MCF 10A (cell line): ENCODE measurements at regions not wholly inside any gene's neighbourhood (a gene's known extent, or its start where the extent isn't known, plus 50 kb on each side); places are given as distances from the start of the nearest gene placed in this dataset.

ENCODE experiments used
- BruUV-seq: library from RNA; stranded (reverse); fragments of 400-500 nt; replicated peaks from 2 replicates; lab custom pipeline; 2021; lab: Mats Ljungman, UMichigan
- CTCF ChIA-PET: fragments of 300-600 bp; sonication (Branson Sonifier 250); formaldehyde crosslinking; extraction: SDS; loops from one replicate; lab custom pipeline; 2021; ENCODE audit warnings: antibody characterized with exemption, inconsistent platforms; lab: Yijun Ruan, JAX
- POLR2A ChIA-PET: fragments of 300-600, 350-650 bp; sonication (Branson Sonifier 250); formaldehyde crosslinking; extraction: SDS; loops from one replicate; lab custom pipeline; 2020; ENCODE audit warnings: antibody characterized with exemption, inconsistent platforms; lab: Yijun Ruan, JAX
- DNase-seq: peaks from one replicate; pipeline ENCODE4 v3.0.0-alpha.2; 2018; ENCODE audit not compliant: unreplicated experiment
- H3K27ac Mint-ChIP-seq: one replicate; pipeline ENCODE4 v1.8.0; 2022; ENCODE audit warnings: mild to moderate bottlenecking, low read depth, mixed read lengths; ENCODE audit not compliant: unreplicated experiment
- H3K27me3 Mint-ChIP-seq: one replicate; pipeline ENCODE4 v1.8.0; 2022; ENCODE audit warnings: mixed read lengths; ENCODE audit not compliant: insufficient read depth, unreplicated experiment
- H3K36me3 Mint-ChIP-seq: one replicate; pipeline ENCODE4 v1.8.0; 2022; ENCODE audit warnings: mild to moderate bottlenecking, moderate library complexity, mixed read lengths; ENCODE audit not compliant: insufficient read depth, unreplicated experiment
- H3K4me1 Mint-ChIP-seq: one replicate; pipeline ENCODE4 v1.8.0; 2022; ENCODE audit warnings: mixed read lengths; ENCODE audit not compliant: insufficient read depth, unreplicated experiment
- H3K4me3 Mint-ChIP-seq: one replicate; pipeline ENCODE4 v1.8.0; 2022; ENCODE audit warnings: mild to moderate bottlenecking, moderate library complexity, mixed read lengths; ENCODE audit not compliant: unreplicated experiment
- H3K9me3 Mint-ChIP-seq: one replicate; pipeline ENCODE4 v1.8.0; 2022; ENCODE audit warnings: mixed read lengths; ENCODE audit not compliant: unreplicated experiment
- CTCF ChIP-seq: fragments of 200-600 bp; IDR thresholded peaks from one replicate; pipeline ENCODE4 v1.8.0; 2022; ENCODE audit warnings: antibody characterized with exemption, mild to moderate bottlenecking; ENCODE audit not compliant: unreplicated experiment
- intact Hi-C: fragments of 100-400 bp; cut with micrococcal nuclease; formaldehyde crosslinking; loops from 2 replicates; pipeline ENCODE4 v1.14.1; 2022

- Mint-ChIP-seq H3K27me3 (no peaks in the 10 kb centered on the region), H3K9me3 (no peaks in the 10 kb centered on the region), H3K27ac (peak overlapping the region; percentile 97), H3K4me1 (peaks cover 42% of the 10 kb centered on the region), H3K36me3 (no peaks in the 10 kb centered on the region), H3K4me3 (no peak overlapping the region)
- DNase-seq, result no peak
- POLR2A ChIA-PET, result interaction anchor here (0.7 kb wide), 1 partner anchor 156 kb away, joined by 3 read pairs; no protein-coding TSS in a partner anchor
- intact Hi-C loops, result no loop called here
- CTCF ChIA-PET, result no interaction called here
- no peak for TF ChIP-seq CTCF
- no TSS peak for BruUV-seq
These were observed 153.0 kb upstream of the BMP4 start for GRCh38 chr14:54109521-54110120.

DNA sequence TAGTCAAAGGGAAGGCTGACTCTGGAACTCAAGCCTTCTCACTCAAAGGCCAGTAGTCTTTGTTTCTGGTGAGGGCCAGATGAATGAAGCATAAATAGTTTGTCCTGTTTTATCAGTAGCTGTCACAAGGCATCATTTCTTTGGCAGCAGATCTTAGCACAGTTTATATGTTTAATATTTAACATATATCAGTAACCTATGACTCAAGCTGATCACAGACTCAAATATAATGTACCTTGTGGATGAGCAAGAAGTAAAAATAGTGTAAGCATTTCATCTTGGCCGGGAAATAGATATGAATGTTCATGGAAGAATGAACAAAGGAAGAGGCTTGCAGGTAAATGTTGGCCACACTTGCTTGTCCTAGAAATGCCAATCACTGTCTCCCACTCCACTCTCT, 158.3 kb upstream of the BMP4 start:
- no peak overlapping the region for H3K4me3 Mint-ChIP-seq
- no peak overlapping the region for H3K27ac Mint-ChIP-seq
- H3K9me3 Mint-ChIP-seq, result no peaks in the 10 kb centered on the region
- no peak for DNase-seq
- intact Hi-C loops, result no loop called here
- peaks cover 16% of the 10 kb centered on the region for H3K4me1 Mint-ChIP-seq
- TF ChIP-seq CTCF, result no peak
- ChIA-PET POLR2A (interaction anchor here (0.8 to 2.4 kb wide), 3 partner anchors 7 to 55 kb away, joined by 3 to 8 read pairs (median 3); no protein-coding TSS in a partner anchor), CTCF (interaction anchor here (1.7 kb wide), 1 partner anchor 60 kb away, joined by 5 read pairs; no protein-coding TSS in a partner anchor)
- H3K27me3 Mint-ChIP-seq, result no peaks in the 10 kb centered on the region
- no TSS peak for BruUV-seq
- H3K36me3 Mint-ChIP-seq, result no peaks in the 10 kb centered on the region

DNA sequence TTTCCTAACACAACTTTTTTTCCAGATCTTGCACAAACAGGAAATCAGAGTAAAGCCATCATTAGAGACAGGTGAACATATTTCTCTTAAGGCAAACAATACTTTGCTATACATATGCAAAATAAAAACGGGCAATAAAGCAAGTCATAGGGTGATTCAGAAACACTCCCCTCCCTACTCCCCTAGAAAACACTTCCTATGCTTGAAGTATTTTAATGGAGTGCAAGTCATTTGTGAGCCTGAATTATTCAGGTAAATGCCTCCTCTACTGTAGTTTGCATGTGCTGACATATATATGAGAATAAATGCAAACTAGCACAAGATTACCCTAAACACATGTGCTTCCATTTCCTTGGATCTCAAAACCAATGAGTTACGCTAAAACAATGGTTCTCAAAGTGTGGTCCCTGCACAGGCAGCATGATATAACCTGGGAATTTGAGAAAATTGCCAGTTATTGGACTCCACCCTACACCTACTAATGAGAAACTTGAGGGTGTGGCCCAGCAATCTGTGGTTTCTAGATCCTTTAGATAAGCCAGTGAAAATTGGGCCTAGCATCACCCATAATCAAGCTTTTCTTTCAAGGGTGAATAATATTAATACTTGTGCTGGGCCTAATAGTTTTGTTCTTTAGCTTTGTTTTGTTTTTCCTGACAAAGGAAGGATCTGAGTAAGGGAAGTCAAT, 159.7 kb upstream of the BMP4 start:
- ChIA-PET CTCF (interaction anchor here (0.6 to 0.9 kb wide), 2 partner anchors 25 to 607 kb away, joined by 3 to 4 read pairs; no protein-coding TSS in a partner anchor), POLR2A (interaction anchor here (0.5 to 2.4 kb wide), 2 partner anchors 9 to 20 kb away, joined by 4 to 8 read pairs; no protein-coding TSS in a partner anchor)
- TF ChIP-seq CTCF, result no peak
- BruUV-seq, result no TSS peak
- Mint-ChIP-seq H3K9me3 (no peaks in the 10 kb centered on the region), H3K27me3 (no peaks in the 10 kb centered on the region), H3K36me3 (no peaks in the 10 kb centered on the region), H3K4me3 (no peak overlapping the region), H3K27ac (no peak overlapping the region), H3K4me1 (peaks cover 14% of the 10 kb centered on the region)
- no peak for DNase-seq
- intact Hi-C loops, result no loop called here

- Mint-ChIP-seq H3K27me3 (no peaks in the 10 kb centered on the region), H3K9me3 (no peaks in the 10 kb centered on the region), H3K4me3 (no peak overlapping the region), H3K4me1 (peaks cover 14% of the 10 kb centered on the region), H3K36me3 (no peaks in the 10 kb centered on the region), H3K27ac (no peak overlapping the region)
- ChIA-PET POLR2A (interaction anchor here (1.0 to 2.4 kb wide), 2 partner anchors 10 to 17 kb away, joined by 5 to 8 read pairs; no protein-coding TSS in a partner anchor), CTCF (interaction anchor here (0.6 to 0.7 kb wide), 2 partner anchors 222 to 608 kb away, joined by 3 to 4 read pairs; no protein-coding TSS in a partner anchor)
- no peak for TF ChIP-seq CTCF
- BruUV-seq, result no TSS peak
- DNase-seq, result no peak
- intact Hi-C loops, result no loop called here
These were observed 160.3 kb upstream of the BMP4 start for GRCh38 chr14:54116972-54117371.
